Astrocyte (in vitro differentiated cells and primary cell): ENCODE measurements at regions not wholly inside any gene's neighbourhood (a gene's known extent, or its start where the extent isn't known, plus 50 kb on each side); places are given as distances from the start of the nearest gene placed in this dataset.

ENCODE experiments used
- DNase-seq: peaks from one replicate; pipeline ENCODE4 v3.0.0-alpha.2; 2010; ENCODE audit warnings: low read depth
- FAIRE-seq: peaks from 2 replicates; lab custom pipeline; 2011; peaks lifted over from hg19 to GRCh38; lab: Jason Lieb, UNC
- H2AFZ ChIP-seq: 2 replicates; pipeline ENCODE4 v1.6.0; 2012; ENCODE audit warnings: low read depth, low read length, inconsistent platforms
- H3K27ac ChIP-seq: 2 replicates; pipeline ENCODE4 v1.5.1; 2011; ENCODE audit warnings: low read depth, low read length, inconsistent platforms
- H3K27me3 ChIP-seq: 2 replicates; pipeline ENCODE4 v1.6.0; 2011; ENCODE audit warnings: low read length, inconsistent platforms; ENCODE audit not compliant: insufficient read depth
- H3K36me3 ChIP-seq: 2 replicates; pipeline ENCODE4 v1.5.1; 2011; ENCODE audit warnings: low read length, inconsistent platforms; ENCODE audit not compliant: insufficient read depth
- H3K4me1 ChIP-seq: 2 replicates; pipeline ENCODE4 v1.5.1; 2011; ENCODE audit warnings: low read length, inconsistent platforms; ENCODE audit not compliant: insufficient read depth
- H3K4me2 ChIP-seq: 2 replicates; pipeline ENCODE4 v1.6.0; 2012; ENCODE audit warnings: low read length, inconsistent platforms
- H3K4me3 ChIP-seq: 2 replicates; pipeline ENCODE4 v1.5.1; 2011; ENCODE audit warnings: low read depth, mild to moderate bottlenecking, low read length, inconsistent platforms; ENCODE audit not compliant: insufficient read depth
- H3K79me2 ChIP-seq: 2 replicates; pipeline ENCODE4 v1.6.0; 2012; ENCODE audit warnings: mild to moderate bottlenecking, low read length, inconsistent platforms; ENCODE audit not compliant: insufficient read depth
- H3K9ac ChIP-seq: 2 replicates; pipeline ENCODE4 v1.6.0; 2012; ENCODE audit warnings: mild to moderate bottlenecking, low read length, inconsistent platforms
- H3K9me3 ChIP-seq: 2 replicates; pipeline ENCODE4 v1.5.1; 2012; ENCODE audit warnings: low read depth, mild to moderate bottlenecking, low read length, inconsistent platforms; ENCODE audit not compliant: insufficient read depth
- H4K20me1 ChIP-seq: 2 replicates; pipeline ENCODE4 v1.6.0; 2012; ENCODE audit warnings: low read length, inconsistent platforms; ENCODE audit not compliant: insufficient read depth
- H3K27ac Mint-ChIP-seq: one replicate; pipeline ENCODE4 v1.8.0; 2021; ENCODE audit warnings: mild to moderate bottlenecking, mixed read lengths; ENCODE audit not compliant: unreplicated experiment
- H3K27me3 Mint-ChIP-seq: one replicate; pipeline ENCODE4 v1.8.0; 2021; ENCODE audit warnings: low read depth, mixed read lengths; ENCODE audit not compliant: unreplicated experiment
- H3K36me3 Mint-ChIP-seq: one replicate; pipeline ENCODE4 v1.8.0; 2021; ENCODE audit warnings: low read depth, mixed read lengths; ENCODE audit not compliant: unreplicated experiment
- H3K4me1 Mint-ChIP-seq: one replicate; pipeline ENCODE4 v1.8.0; 2021; ENCODE audit warnings: low read depth, mixed read lengths; ENCODE audit not compliant: unreplicated experiment
- H3K4me3 Mint-ChIP-seq: one replicate; pipeline ENCODE4 v1.8.0; 2021; ENCODE audit warnings: mild to moderate bottlenecking, moderate library complexity, mixed read lengths; ENCODE audit not compliant: unreplicated experiment
- H3K9me3 Mint-ChIP-seq: one replicate; pipeline ENCODE4 v1.8.0; 2021; ENCODE audit warnings: mild to moderate bottlenecking, mixed read lengths; ENCODE audit not compliant: unreplicated experiment
- CTCF ChIP-seq: IDR thresholded peaks from 2 replicates; pipeline ENCODE4 v1.5.1; 2011; ENCODE audit warnings: low read depth, mild to moderate bottlenecking, inconsistent platforms, low read length, moderate library complexity; ENCODE audit not compliant: insufficient read depth
- EZH2 ChIP-seq: IDR thresholded peaks from 2 replicates; pipeline ENCODE4 v1.6.1; 2012; ENCODE audit warnings: mild to moderate bottlenecking, low read length, inconsistent platforms; ENCODE audit not compliant: insufficient read depth

- H3K27ac Mint-ChIP-seq, result no peak overlapping the region
- Histone ChIP-seq H3K9ac (no peak overlapping the region), H3K27ac (no peak overlapping the region), H3K79me2 (no peaks in the 10 kb centered on the region), H3K36me3 (no peaks in the 10 kb centered on the region), H3K27me3 (no peaks in the 10 kb centered on the region), H3K4me1 (no peaks in the 10 kb centered on the region), H3K4me3 (no peak overlapping the region), H4K20me1 (no peaks in the 10 kb centered on the region), H2AFZ (no peak overlapping the region), H3K9me3 (no peaks in the 10 kb centered on the region), H3K4me2 (no peak overlapping the region)
- no peaks in the 10 kb centered on the region for H3K27me3 Mint-ChIP-seq
- no peak for FAIRE-seq
- no peaks in the 10 kb centered on the region for H3K36me3 Mint-ChIP-seq
- H3K4me1 Mint-ChIP-seq, result peaks cover 5% of the 10 kb centered on the region
- TF ChIP-seq EZH2, result no peak
- no peak for TF ChIP-seq CTCF
- DNase-seq, result no peak
- H3K9me3 Mint-ChIP-seq, result peaks cover 3% of the 10 kb centered on the region
- no peak overlapping the region for H3K4me3 Mint-ChIP-seq
These were observed 250.4 kb upstream of the CHD1 start for GRCh38 chr5:99179206-99179605.

GRCh38 chr5:99177796-99178195, 249.0 kb upstream of the CHD1 start:
- Histone ChIP-seq H3K27ac (no peak overlapping the region), H3K79me2 (no peaks in the 10 kb centered on the region), H3K9ac (no peak overlapping the region), H4K20me1 (no peaks in the 10 kb centered on the region), H3K4me2 (no peak overlapping the region), H3K9me3 (no peaks in the 10 kb centered on the region), H3K36me3 (no peaks in the 10 kb centered on the region), H2AFZ (no peak overlapping the region), H3K27me3 (no peaks in the 10 kb centered on the region), H3K4me3 (no peak overlapping the region), H3K4me1 (no peaks in the 10 kb centered on the region)
- no peaks in the 10 kb centered on the region for H3K27me3 Mint-ChIP-seq
- H3K36me3 Mint-ChIP-seq, result no peaks in the 10 kb centered on the region
- FAIRE-seq (no peak), DNase-seq (no peak)
- H3K9me3 Mint-ChIP-seq, result no peaks in the 10 kb centered on the region
- H3K4me1 Mint-ChIP-seq, result peaks cover 5% of the 10 kb centered on the region
- no peak overlapping the region for H3K4me3 Mint-ChIP-seq
- TF ChIP-seq CTCF (no peak), EZH2 (no peak)
- no peak overlapping the region for H3K27ac Mint-ChIP-seq

GRCh38 chr5:99176186-99176585, 247.4 kb upstream of the CHD1 start:
- no peak overlapping the region for H3K4me2 ChIP-seq
- Mint-ChIP-seq H3K4me3 (no peak overlapping the region), H3K4me1 (peaks cover 5% of the 10 kb centered on the region), H3K27ac (no peak overlapping the region), H3K27me3 (no peaks in the 10 kb centered on the region), H3K36me3 (no peaks in the 10 kb centered on the region), H3K9me3 (no peaks in the 10 kb centered on the region)
- no peaks in the 10 kb centered on the region for H3K4me1 ChIP-seq
- TF ChIP-seq CTCF (no peak), EZH2 (no peak)
- H3K79me2 ChIP-seq, result no peaks in the 10 kb centered on the region
- H3K27ac ChIP-seq, result no peak overlapping the region
- H2AFZ ChIP-seq, result no peak overlapping the region
- DNase-seq (no peak), FAIRE-seq (no peak)
- no peaks in the 10 kb centered on the region for H3K9me3 ChIP-seq
- no peak overlapping the region for H3K4me3 ChIP-seq
- no peak overlapping the region for H3K9ac ChIP-seq
- H4K20me1 ChIP-seq, result no peaks in the 10 kb centered on the region
- H3K36me3 ChIP-seq, result no peaks in the 10 kb centered on the region
- no peaks in the 10 kb centered on the region for H3K27me3 ChIP-seq
